GM18507 (cell line): ENCODE measurements at regions not wholly inside any gene's neighbourhood (a gene's known extent, or its start where the extent isn't known, plus 50 kb on each side); places are given as distances from the start of the nearest gene placed in this dataset.
"Not testable (repeated sequence)": the region's sequence is repeated elsewhere in the genome, so short reads cannot be mapped to it uniquely, and the experiment has no call there.

Experiments
- DNase-seq: peaks from one replicate; pipeline ENCODE4 v3.0.0; 2011; ENCODE audit warnings: low read depth; ENCODE audit not compliant: insufficient read length; ENCODE audit errors: extremely low spot score
- FAIRE-seq: peaks from 2 replicates; lab custom pipeline; 2011; peaks lifted over from hg19 to GRCh38; lab: Jason Lieb, UNC

- DNase-seq (no peak), FAIRE-seq (no peak)
These were observed 51.5 kb upstream of the DDR1 start for GRCh38 chr6:30832864-30833263.

- no peak for FAIRE-seq
- no peak for DNase-seq
These were observed 53.9 kb upstream of the DDR1 start for GRCh38 chr6:30830438-30830837.

GRCh38 chr6:30829639-30830255 is 54.6 kb upstream of the DDR1 start:
- FAIRE-seq (no peak), DNase-seq (no peak)

GRCh38 chr6:30829033-30829432 is 55.3 kb upstream of the DDR1 start:
- FAIRE-seq (no peak), DNase-seq (no peak)

- DNase-seq (peak; percentile 51), FAIRE-seq (peak; percentile 85)
These were observed 56.0 kb upstream of the DDR1 start for GRCh38 chr6:30828027-30828962.

GRCh38 chr6:30826961-30827342 is 57.4 kb upstream of the DDR1 start:
- DNase-seq (no peak), FAIRE-seq (no peak)

- DNase-seq (no peak), FAIRE-seq (no peak)
These were observed 59.6 kb upstream of the DDR1 start for GRCh38 chr6:30824698-30825097.

- no peak for FAIRE-seq
These were observed 60.8 kb upstream of the DDR1 start for GRCh38 chr6:30823534-30823865.

GRCh38 chr6:30821862-30822784 is 62.2 kb upstream of the DDR1 start:
- DNase-seq (no peak), FAIRE-seq (peak; percentile 51)

More at GRCh38 chr6:30823534-30823865, 60.8 kb upstream of the DDR1 start:
- no peak for DNase-seq

- no peak for DNase-seq
- no peak for FAIRE-seq
These were observed 64.1 kb upstream of the DDR1 start for GRCh38 chr6:30820193-30820592.

GRCh38 chr6:30819297-30819917 is 64.9 kb upstream of the DDR1 start:
- no peak for DNase-seq
- no peak for FAIRE-seq

- DNase-seq = no peak
- FAIRE-seq = no peak
These were observed 65.9 kb upstream of the DDR1 start for GRCh38 chr6:30818391-30818841.

GRCh38 chr6:30816791-30817739 is 67.3 kb upstream of the DDR1 start:
- FAIRE-seq (peak; percentile 47), DNase-seq (no peak)

- FAIRE-seq, DNase-seq: not testable (repeated sequence)
These were observed 68.0 kb upstream of the DDR1 start for GRCh38 chr6:30816296-30816695.

- DNase-seq, FAIRE-seq: not testable (repeated sequence)
These were observed 69.1 kb upstream of the DDR1 start for GRCh38 chr6:30815041-30815742.

- DNase-seq = no peak
- no peak for FAIRE-seq
These were observed 69.9 kb upstream of the DDR1 start for GRCh38 chr6:30814146-30815040.

GRCh38 chr6:30813631-30814145 is 69.3 kb upstream of the IER3 start:
- FAIRE-seq (no peak), DNase-seq (no peak)
